Fibroblast of pulmonary artery (primary cell): ENCODE measurements at regions not wholly inside any gene's neighbourhood (a gene's known extent, or its start where the extent isn't known, plus 50 kb on each side); places are given as distances from the start of the nearest gene placed in this dataset.
A peak's percentile ranks its signal among the peaks of the same experiment; 100 is the strongest.

Experiments
- DNase-seq: peaks from one replicate; pipeline ENCODE4 v3.0.0-alpha.2; 2010; ENCODE audit warnings: low read depth
- H3K4me3 ChIP-seq: replicated peaks from 2 replicates; pipeline ENCODE4 v1.5.1; 2011; ENCODE audit warnings: low read depth, mild to moderate bottlenecking, control low read depth, low read length, moderate library complexity
- TF ChIP-seq, protein P1 (sequence below): IDR thresholded peaks from 2 replicates; pipeline ENCODE4 v1.5.1; 2011; ENCODE audit warnings: mild to moderate bottlenecking, control low read depth, low read length, inconsistent platforms; ENCODE audit errors: missing control alignments

- no peak for DNase-seq
- H3K4me3 ChIP-seq: no peak overlapping the region
- TF ChIP-seq, protein P1, sequence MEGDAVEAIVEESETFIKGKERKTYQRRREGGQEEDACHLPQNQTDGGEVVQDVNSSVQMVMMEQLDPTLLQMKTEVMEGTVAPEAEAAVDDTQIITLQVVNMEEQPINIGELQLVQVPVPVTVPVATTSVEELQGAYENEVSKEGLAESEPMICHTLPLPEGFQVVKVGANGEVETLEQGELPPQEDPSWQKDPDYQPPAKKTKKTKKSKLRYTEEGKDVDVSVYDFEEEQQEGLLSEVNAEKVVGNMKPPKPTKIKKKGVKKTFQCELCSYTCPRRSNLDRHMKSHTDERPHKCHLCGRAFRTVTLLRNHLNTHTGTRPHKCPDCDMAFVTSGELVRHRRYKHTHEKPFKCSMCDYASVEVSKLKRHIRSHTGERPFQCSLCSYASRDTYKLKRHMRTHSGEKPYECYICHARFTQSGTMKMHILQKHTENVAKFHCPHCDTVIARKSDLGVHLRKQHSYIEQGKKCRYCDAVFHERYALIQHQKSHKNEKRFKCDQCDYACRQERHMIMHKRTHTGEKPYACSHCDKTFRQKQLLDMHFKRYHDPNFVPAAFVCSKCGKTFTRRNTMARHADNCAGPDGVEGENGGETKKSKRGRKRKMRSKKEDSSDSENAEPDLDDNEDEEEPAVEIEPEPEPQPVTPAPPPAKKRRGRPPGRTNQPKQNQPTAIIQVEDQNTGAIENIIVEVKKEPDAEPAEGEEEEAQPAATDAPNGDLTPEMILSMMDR: no peak
Observed at GRCh38 chr13:103229674-103230073, 163.5 kb upstream of the SLC10A2 start.

- TF ChIP-seq, protein P1: no peak
- DNase-seq: no peak
Observed at GRCh38 chr13:103224804-103225203, 158.6 kb upstream of the SLC10A2 start.

DNA sequence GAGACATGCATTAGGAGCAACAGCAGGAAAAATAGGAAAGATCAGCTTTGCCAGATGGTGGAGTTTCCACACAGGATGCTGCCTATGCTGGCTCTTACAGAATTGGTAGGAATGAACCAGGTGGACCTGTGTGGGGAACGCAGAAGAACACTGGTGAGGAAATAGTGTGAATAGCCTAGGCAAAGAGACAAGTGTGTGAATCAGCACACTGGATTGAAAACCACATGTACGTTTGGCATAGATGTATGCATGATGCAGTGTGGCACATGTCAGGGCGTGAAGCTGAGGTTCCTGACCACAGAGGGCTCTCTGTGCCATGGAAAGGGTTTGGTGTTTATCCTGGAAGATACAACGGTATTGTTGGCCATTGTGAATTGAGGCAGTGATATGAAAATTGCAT is 156.5 kb upstream of the SLC10A2 start:
- TF ChIP-seq, protein P1: no peak
- no peak for DNase-seq
- H3K4me3 ChIP-seq: no peak overlapping the region

More at GRCh38 chr13:103224804-103225203, 158.6 kb upstream of the SLC10A2 start:
- H3K4me3 ChIP-seq: no peak overlapping the region

GRCh38 chr13:103218253-103218652 is 152.0 kb upstream of the SLC10A2 start:
- TF ChIP-seq, protein P1: no peak
- peak; percentile 5 for DNase-seq

GRCh38 chr13:103213152-103213551 is 146.9 kb upstream of the SLC10A2 start:
- TF ChIP-seq, protein P1: no peak
- no peak overlapping the region for H3K4me3 ChIP-seq
- DNase-seq: no peak

More at GRCh38 chr13:103218253-103218652, 152.0 kb upstream of the SLC10A2 start:
- no peak overlapping the region for H3K4me3 ChIP-seq

- TF ChIP-seq, protein P1: no peak
- DNase-seq: no peak
- H3K4me3 ChIP-seq: no peak overlapping the region
Observed at GRCh38 chr13:103210348-103210747, 144.1 kb upstream of the SLC10A2 start.

GRCh38 chr13:103203735-103204330 is 137.6 kb upstream of the SLC10A2 start:
- H3K4me3 ChIP-seq: no peak overlapping the region
- no peak for DNase-seq
- TF ChIP-seq, protein P1: no peak
